H1 (cell line): ENCODE measurements at regions not wholly inside any gene's neighbourhood (a gene's known extent, or its start where the extent isn't known, plus 50 kb on each side); places are given as distances from the start of the nearest gene placed in this dataset.

Experiments used
- CTCF ChIA-PET: fragments of 300-600 bp; sonication (Branson Sonifier 250); formaldehyde crosslinking; loops from one replicate; lab custom pipeline; 2021; ENCODE audit not compliant: partially characterized antibody; lab: Charles Lee
- POLR2A ChIA-PET: fragments of 300-600 bp; sonication (Branson Sonifier 250); formaldehyde crosslinking; loops from one replicate; lab custom pipeline; 2021; ENCODE audit warnings: inconsistent platforms; ENCODE audit not compliant: partially characterized antibody; lab: Charles Lee
- DNase-seq, 2 experiments: peaks; one replicate each; pipeline versions ENCODE4 v3.0.0 to v3.0.0-alpha.2; 2010 to 2022; ENCODE audit warnings: low spot score in 2 of 2, low read depth in 1 of 2, mixed read lengths in 1 of 2
- FAIRE-seq: peaks from 2 replicates; lab custom pipeline; 2011; peaks lifted over from hg19 to GRCh38; lab: Jason Lieb, UNC
- H2AFZ ChIP-seq: 2 replicates; pipeline ENCODE4 v1.8.1; 2012; ENCODE audit warnings: low read length, inconsistent platforms
- H2AK5ac ChIP-seq: 2 replicates; pipeline ENCODE4 v1.6.1; 2013; ENCODE audit warnings: low read depth, low read length
- H2BK120ac ChIP-seq: replicated peaks from 2 replicates; pipeline ENCODE3; 2013; ENCODE audit warnings: low read depth, low read length, inconsistent platforms
- H2BK12ac ChIP-seq: 2 replicates; pipeline ENCODE4 v1.6.1; 2013; ENCODE audit warnings: low read depth, low read length
- H2BK15ac ChIP-seq: 2 replicates; pipeline ENCODE4 v1.6.1; 2013; ENCODE audit warnings: low read length
- H2BK20ac ChIP-seq: 2 replicates; pipeline ENCODE4 v1.6.1; 2013; ENCODE audit warnings: low read length
- H2BK5ac ChIP-seq: 2 replicates; pipeline ENCODE4 v1.6.1; 2013; ENCODE audit warnings: low read depth, low read length
- H3K14ac ChIP-seq: 2 replicates; pipeline ENCODE4 v1.6.1; 2013; ENCODE audit warnings: inconsistent platforms; ENCODE audit not compliant: insufficient read length
- H3K18ac ChIP-seq: 2 replicates; pipeline ENCODE4 v1.6.1; 2013; ENCODE audit warnings: low read length; ENCODE audit errors: extremely low read depth
- H3K23ac ChIP-seq: 2 replicates; pipeline ENCODE4 v1.6.1; 2013; ENCODE audit warnings: inconsistent platforms; ENCODE audit not compliant: insufficient read length
- H3K23me2 ChIP-seq: 2 replicates; pipeline ENCODE4 v1.6.1; 2013; ENCODE audit warnings: low read depth, low read length
- H3K27ac ChIP-seq: 2 replicates; pipeline ENCODE4 v1.6.1; 2011; ENCODE audit warnings: low read depth, low read length, inconsistent platforms
- H3K27me3 ChIP-seq, 4 experiments: replicated peaks in 1 of 4; 1 replicate in 1 of 4; 2 replicates in 3 of 4; pipeline versions ENCODE4 v1.6.1 to v1.8.1; 2011 to 2013; ENCODE audit warnings: low read length in 3 of 4, mild to moderate bottlenecking in 3 of 4, inconsistent platforms in 2 of 4, mixed read lengths in 2 of 4, moderate library complexity in 1 of 4; ENCODE audit not compliant: control insufficient read depth in 3 of 4, insufficient read depth in 3 of 4; ENCODE audit errors: extremely low read depth in 1 of 4
- H3K36me3 ChIP-seq, 4 experiments: 2 replicates each; pipeline versions ENCODE4 v1.6.1 to v1.8.1; 2011 to 2013; ENCODE audit warnings: mild to moderate bottlenecking in 4 of 4, low read length in 3 of 4, moderate library complexity in 2 of 4, control low read depth in 1 of 4, inconsistent platforms in 1 of 4; ENCODE audit not compliant: insufficient read depth in 4 of 4, control insufficient read depth in 2 of 4
- H3K4ac ChIP-seq: replicated peaks from 2 replicates; pipeline ENCODE3; 2013; ENCODE audit warnings: low read length, low read depth, mixed read lengths, inconsistent platforms; ENCODE audit not compliant: insufficient read length
- H3K4me1 ChIP-seq, 4 experiments: replicated peaks in 1 of 4; 1 replicate in 1 of 4; 2 replicates in 3 of 4; pipeline versions ENCODE4 v1.6.1 to v1.8.1; 2011 to 2013; ENCODE audit warnings: low read length in 3 of 4, inconsistent platforms in 2 of 4, mixed read lengths in 1 of 4; ENCODE audit not compliant: insufficient read depth in 4 of 4, control insufficient read depth in 3 of 4
- H3K4me2 ChIP-seq, 2 experiments: 2 replicates each; pipeline versions ENCODE4 v1.6.1 to v1.8.1; 2011 to 2013; ENCODE audit warnings: low read depth in 2 of 2, low read length in 2 of 2, control low read depth in 1 of 2, inconsistent platforms in 1 of 2, mild to moderate bottlenecking in 1 of 2; ENCODE audit not compliant: insufficient read depth in 1 of 2
- H3K4me3 ChIP-seq, 4 experiments: fragments of 200-600, 300-600 bp in 1 of 4; sonication (generic), shearing (Covaris generic), sonication (Bioruptor Twin) in 1 of 4; 2 replicates each; pipeline versions ENCODE4 v1.5.1 to v1.8.1; 2011 to 2016; ENCODE audit warnings: low read length in 4 of 4, low read depth in 3 of 4, control low read depth in 2 of 4, inconsistent platforms in 2 of 4, mild to moderate bottlenecking in 2 of 4, mixed read lengths in 1 of 4, moderate library complexity in 1 of 4; ENCODE audit not compliant: insufficient read depth in 2 of 4; ENCODE audit errors: extremely low read depth in 1 of 4
- H3K56ac ChIP-seq: replicated peaks from 2 replicates; pipeline ENCODE3; 2013; ENCODE audit warnings: low read depth, mild to moderate bottlenecking, mixed read lengths, low read length, inconsistent platforms; ENCODE audit not compliant: insufficient read length
- H3K79me1 ChIP-seq: 2 replicates; pipeline ENCODE4 v1.6.1; 2013; ENCODE audit warnings: low read depth, low read length, control low read depth
- H3K79me2 ChIP-seq, 2 experiments: 2 replicates each; pipeline versions ENCODE4 v1.6.1 to v1.8.1; 2012 to 2013; ENCODE audit warnings: low read length in 2 of 2, mild to moderate bottlenecking in 2 of 2, inconsistent platforms in 1 of 2; ENCODE audit not compliant: insufficient read depth in 2 of 2, control insufficient read depth in 1 of 2
- H3K9ac ChIP-seq, 4 experiments: replicated peaks in 1 of 4; 1 replicate in 1 of 4; 2 replicates in 3 of 4; pipeline versions ENCODE4 v1.6.1 to v1.8.1; 2011 to 2013; ENCODE audit warnings: low read depth in 3 of 4, low read length in 3 of 4, control low read depth in 2 of 4, mild to moderate bottlenecking in 2 of 4, moderate library complexity in 2 of 4, inconsistent platforms in 1 of 4; ENCODE audit errors: extremely low read depth in 1 of 4
- H3K9me3 ChIP-seq, 2 experiments: 2 replicates each; pipeline versions ENCODE4 v1.6.1 to v1.8.1; 2012 to 2013; ENCODE audit warnings: mild to moderate bottlenecking in 2 of 2, moderate library complexity in 2 of 2, control low read depth in 1 of 2, inconsistent platforms in 1 of 2, low read depth in 1 of 2, low read length in 1 of 2, mixed read lengths in 1 of 2; ENCODE audit not compliant: insufficient read depth in 2 of 2
- H4K20me1 ChIP-seq, 2 experiments: replicated peaks in 1 of 2; 2 replicates each; pipeline versions ENCODE3 to v1.8.1; 2011 to 2013; ENCODE audit warnings: inconsistent platforms in 2 of 2, low read length in 2 of 2, mild to moderate bottlenecking in 1 of 2; ENCODE audit not compliant: insufficient read depth in 2 of 2, control insufficient read depth in 1 of 2
- H4K5ac ChIP-seq: 2 replicates; pipeline ENCODE4 v1.6.1; 2013; ENCODE audit warnings: low read length, low read depth, mixed read lengths, inconsistent platforms; ENCODE audit not compliant: insufficient read length
- H4K8ac ChIP-seq: 2 replicates; pipeline ENCODE4 v1.8.0; 2013; ENCODE audit warnings: mild to moderate bottlenecking, moderate library complexity, low read length, inconsistent platforms; ENCODE audit not compliant: insufficient read depth; ENCODE audit errors: extremely low read depth
- H4K91ac ChIP-seq: replicated peaks from 2 replicates; pipeline ENCODE3; 2013; ENCODE audit warnings: low read length, mixed read lengths, inconsistent platforms; ENCODE audit not compliant: insufficient read length
- CHD2 ChIP-seq: IDR thresholded peaks from 2 replicates; pipeline ENCODE4 v1.6.1; 2012; ENCODE audit warnings: low read length, improper control_type of control experiment
- SP2 ChIP-seq: IDR thresholded peaks from 2 replicates; pipeline ENCODE4 v1.6.1; 2012; ENCODE audit warnings: mild to moderate bottlenecking, low read length, inconsistent platforms
- TBP ChIP-seq: IDR thresholded peaks from 2 replicates; pipeline ENCODE4 v1.6.1; 2011; ENCODE audit warnings: low read depth, low read length, improper control_type of control experiment
- TCF12 ChIP-seq: IDR thresholded peaks from 2 replicates; pipeline ENCODE4 v1.6.1; 2011; ENCODE audit warnings: low read depth, mild to moderate bottlenecking, low read length
- USF2 ChIP-seq: IDR thresholded peaks from 2 replicates; pipeline ENCODE4 v1.6.1; 2011; ENCODE audit warnings: low read length, improper control_type of control experiment
- WGBS, 2 experiments: shearing (Covaris generic) in 1 of 2; methylation state at CpG; one replicate each; pipeline versions ENCODE4 v1.1.6 to v1.1.7; 2013 to 2015; ENCODE audit warnings: low lambda C conversion rate in 2 of 2, mixed read lengths in 2 of 2, inconsistent platforms in 1 of 2, low coverage in 1 of 2, missing lambda C conversion rate in 1 of 2; ENCODE audit not compliant: insufficient replicate concordance in 2 of 2, insufficient coverage in 1 of 2, insufficient read length in 1 of 2; ENCODE audit errors: extremely low coverage in 1 of 2, missing lambda C conversion rate in 1 of 2; 5-methylcytosine and 5-hydroxymethylcytosine counted together

DNA sequence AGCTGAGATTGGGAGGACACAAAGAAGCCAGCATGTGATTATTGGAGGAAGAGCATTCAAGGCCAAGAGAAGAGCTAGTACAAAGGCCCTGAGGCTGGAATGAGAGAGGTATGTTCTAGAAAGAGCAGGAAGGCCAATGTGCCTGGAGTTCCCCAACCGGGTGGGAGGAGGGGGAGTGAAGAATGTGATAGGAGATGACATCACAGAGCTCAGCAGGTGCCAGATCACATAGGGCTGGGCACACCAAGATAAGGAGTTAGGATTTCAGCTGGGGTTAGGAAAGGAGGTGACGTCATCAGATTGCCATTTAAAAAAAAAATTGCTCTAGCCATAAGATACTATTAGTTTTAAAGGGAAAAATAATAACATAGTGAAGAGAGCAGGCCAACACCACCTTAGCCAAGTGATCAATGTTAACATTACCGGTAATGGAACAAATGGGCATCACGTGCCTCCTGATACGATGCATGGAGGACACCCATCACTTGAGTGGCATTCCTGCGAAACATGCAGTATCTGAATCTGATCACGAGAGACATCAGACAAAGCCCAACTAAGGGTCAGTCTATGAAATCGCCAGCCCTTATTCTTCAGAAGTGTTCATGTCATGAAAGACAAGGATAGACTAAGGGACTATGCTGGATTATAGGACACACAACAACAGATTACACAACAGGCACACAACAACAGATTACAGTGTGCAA, 344.3 kb downstream of the BCOR start:
- H2AK5ac ChIP-seq, result no peak overlapping the region
- no peak overlapping the region for H4K91ac ChIP-seq
- no peaks in the 10 kb centered on the region for H3K36me3 ChIP-seq
- no peaks in the 10 kb centered on the region for H3K79me1 ChIP-seq
- POLR2A ChIA-PET, result no interaction called here
- H3K9me3 ChIP-seq, result no peaks in the 10 kb centered on the region
- H4K8ac ChIP-seq, result no peak overlapping the region
- no peak overlapping the region for H4K5ac ChIP-seq
- no peak overlapping the region for H3K27ac ChIP-seq
- no peaks in the 10 kb centered on the region for H4K20me1 ChIP-seq
- no peak overlapping the region for H3K56ac ChIP-seq
- H3K27me3 ChIP-seq, result no peaks in the 10 kb centered on the region; a peak in 1 of 7 replicates
- no peak for FAIRE-seq
- H3K4ac ChIP-seq, result no peak overlapping the region
- CTCF ChIA-PET, result no interaction called here
- H3K4me1 ChIP-seq, result peaks cover 0 to 10% (median 0%) of the 10 kb centered on the region in 4 experiments; a peak in 1 of 7 replicates
- no peak overlapping the region for H3K4me2 ChIP-seq
- no peak overlapping the region for H3K23ac ChIP-seq
- H2BK20ac ChIP-seq, result no peak overlapping the region
- no peak for DNase-seq
- no peak overlapping the region for H3K9ac ChIP-seq
- H3K23me2 ChIP-seq, result no peaks in the 10 kb centered on the region
- H3K18ac ChIP-seq, result no peak overlapping the region
- H2AFZ ChIP-seq, result no peak overlapping the region
- H3K14ac ChIP-seq, result no peak overlapping the region
- TF ChIP-seq TBP (no peak), USF2 (no peak), TCF12 (no peak), CHD2 (no peak), SP2 (no peak)
- no peak overlapping the region for H3K4me3 ChIP-seq
- no peak overlapping the region for H2BK5ac ChIP-seq
- WGBS, 2 experiments, result 93% methylated on average over 7 of the region's 8 CpGs; no CpG with 5 or more reads in 1 of the 2 experiments
- H2BK12ac ChIP-seq, result no peak overlapping the region
- H3K79me2 ChIP-seq, result no peaks in the 10 kb centered on the region
- H2BK120ac ChIP-seq, result no peak overlapping the region
- no peak overlapping the region for H2BK15ac ChIP-seq
